Neural crest cell (in vitro differentiated cells): ENCODE measurements at regions not wholly inside any gene's neighbourhood (a gene's known extent, or its start where the extent isn't known, plus 50 kb on each side); places are given as distances from the start of the nearest gene placed in this dataset.

Source experiments
- DNase-seq: peaks from one replicate; pipeline ENCODE4 v3.0.0; 2021; ENCODE audit warnings: low read depth, mixed read lengths, low spot score
- H3K27ac Mint-ChIP-seq: one replicate; pipeline ENCODE4 v1.8.0; 2021; ENCODE audit warnings: mild to moderate bottlenecking, mixed read lengths; ENCODE audit not compliant: unreplicated experiment
- H3K27me3 Mint-ChIP-seq: 2 replicates; pipeline ENCODE4 v1.8.0; 2021; ENCODE audit warnings: low read depth, mild to moderate bottlenecking, mixed read lengths
- H3K36me3 Mint-ChIP-seq: 2 replicates; pipeline ENCODE4 v1.8.0; 2021; ENCODE audit warnings: low read depth, mild to moderate bottlenecking, mixed read lengths
- H3K4me1 Mint-ChIP-seq: 2 replicates; pipeline ENCODE4 v1.8.0; 2021; ENCODE audit warnings: mixed read lengths
- H3K4me3 Mint-ChIP-seq: one replicate; pipeline ENCODE4 v1.8.0; 2021; ENCODE audit warnings: mild to moderate bottlenecking, mixed read lengths
- H3K9me3 Mint-ChIP-seq: 2 replicates; pipeline ENCODE4 v1.8.0; 2021; ENCODE audit warnings: mixed read lengths
- CTCF ChIP-seq: fragments of 200-600 bp; sonication (generic); conservative IDR thresholded peaks from 2 replicates; pipeline ENCODE4 v1.5.0; 2021; ENCODE audit warnings: antibody characterized with exemption, mild to moderate bottlenecking

GRCh38 chr6:121811106-121811505 is 375.7 kb downstream of the GJA1 start:
- peaks cover 2% of the 10 kb centered on the region for H3K36me3 Mint-ChIP-seq
- H3K27me3 Mint-ChIP-seq = no peaks in the 10 kb centered on the region
- no peak for DNase-seq
- peaks cover 19% of the 10 kb centered on the region for H3K4me1 Mint-ChIP-seq
- TF ChIP-seq CTCF = no peak
- peak overlapping the region; percentile 50 for H3K27ac Mint-ChIP-seq
- peaks cover 3% of the 10 kb centered on the region for H3K9me3 Mint-ChIP-seq
- H3K4me3 Mint-ChIP-seq = no peak overlapping the region

GRCh38 chr6:121816361-121816760 is 380.9 kb downstream of the GJA1 start:
- no peak for TF ChIP-seq CTCF
- Mint-ChIP-seq H3K27me3 (no peaks in the 10 kb centered on the region), H3K36me3 (no peaks in the 10 kb centered on the region), H3K27ac (no peak overlapping the region), H3K4me3 (no peak overlapping the region), H3K4me1 (peaks cover 14% of the 10 kb centered on the region), H3K9me3 (peaks cover 7% of the 10 kb centered on the region)
- no peak for DNase-seq

DNA sequence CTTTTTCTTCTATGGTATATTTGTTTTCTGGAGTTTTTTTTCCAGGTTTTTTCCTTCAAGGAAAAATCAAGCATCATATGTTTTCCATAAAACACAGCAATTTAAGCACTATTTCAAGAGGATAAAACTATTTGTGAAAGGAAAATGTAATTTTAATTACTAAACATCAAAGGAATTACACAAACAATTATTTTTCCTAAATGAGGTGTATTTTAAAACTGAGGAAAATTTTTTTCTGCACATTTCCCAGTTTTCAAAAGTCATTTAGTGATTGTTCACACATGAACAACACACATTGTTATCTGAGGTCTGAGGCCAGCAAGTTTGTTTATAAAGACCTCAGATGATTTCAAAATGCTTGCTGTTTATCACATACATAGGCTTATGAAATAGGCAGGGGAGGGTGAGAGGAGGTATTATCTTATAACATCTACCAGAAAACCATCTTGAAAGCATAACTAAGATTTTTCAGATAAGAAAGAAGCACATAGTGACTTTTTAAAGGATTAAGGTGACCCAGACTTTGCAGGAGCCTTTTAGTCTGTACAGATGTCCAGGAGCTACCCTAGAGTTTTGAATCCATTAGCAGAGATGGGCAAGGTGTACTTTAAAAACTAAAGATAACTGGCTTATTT is 381.6 kb downstream of the GJA1 start:
- no peak for DNase-seq
- H3K9me3 Mint-ChIP-seq = peaks cover 12% of the 10 kb centered on the region
- H3K36me3 Mint-ChIP-seq = no peaks in the 10 kb centered on the region
- H3K4me3 Mint-ChIP-seq = no peak overlapping the region
- no peaks in the 10 kb centered on the region for H3K27me3 Mint-ChIP-seq
- peaks cover 7% of the 10 kb centered on the region for H3K4me1 Mint-ChIP-seq
- no peak for TF ChIP-seq CTCF
- no peak overlapping the region for H3K27ac Mint-ChIP-seq

GRCh38 chr6:121823437-121823851 is 388.0 kb downstream of the GJA1 start:
- H3K36me3 Mint-ChIP-seq = no peaks in the 10 kb centered on the region
- no peak for DNase-seq
- no peaks in the 10 kb centered on the region for H3K4me1 Mint-ChIP-seq
- no peak overlapping the region for H3K4me3 Mint-ChIP-seq
- H3K27ac Mint-ChIP-seq = no peak overlapping the region
- no peaks in the 10 kb centered on the region for H3K27me3 Mint-ChIP-seq
- peaks cover 12% of the 10 kb centered on the region for H3K9me3 Mint-ChIP-seq
- TF ChIP-seq CTCF = no peak

DNA sequence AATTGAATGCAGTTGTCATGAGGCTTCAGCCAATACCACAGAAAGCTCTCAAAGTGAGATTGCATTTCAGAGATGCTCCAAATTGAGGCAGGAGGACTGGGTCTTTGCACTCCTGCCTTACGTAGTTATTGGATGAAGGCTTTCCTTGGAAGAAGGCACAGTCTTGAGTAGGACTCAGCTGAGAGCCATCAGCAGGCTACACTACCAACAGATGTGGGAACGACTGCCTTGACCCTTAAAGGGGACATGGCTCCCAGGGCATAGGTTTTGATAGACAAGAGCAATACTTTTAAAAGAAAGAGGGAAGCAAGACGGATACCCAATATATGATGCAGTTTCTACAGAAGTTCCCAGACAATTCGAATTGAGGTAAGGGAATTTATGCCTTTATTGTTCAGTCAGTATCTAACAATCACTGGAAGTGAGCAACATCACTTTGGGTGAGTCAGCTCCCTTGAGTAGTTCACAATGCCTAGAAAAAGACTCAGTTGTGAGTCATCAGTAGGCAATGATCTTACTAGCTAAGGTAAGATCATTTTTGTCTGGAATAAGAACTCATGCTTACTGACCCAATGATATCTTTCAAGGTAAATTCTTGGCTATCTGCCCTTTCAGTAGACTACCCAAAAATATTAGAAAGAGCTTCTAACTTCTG is 390.8 kb downstream of the GJA1 start:
- no peak overlapping the region for H3K4me3 Mint-ChIP-seq
- peaks cover 4% of the 10 kb centered on the region for H3K4me1 Mint-ChIP-seq
- H3K9me3 Mint-ChIP-seq = peaks cover 5% of the 10 kb centered on the region
- no peak for DNase-seq
- H3K36me3 Mint-ChIP-seq = no peaks in the 10 kb centered on the region
- H3K27ac Mint-ChIP-seq = no peak overlapping the region
- no peaks in the 10 kb centered on the region for H3K27me3 Mint-ChIP-seq
- no peak for TF ChIP-seq CTCF
